GM23338 (cell line): ENCODE measurements at regions not wholly inside any gene's neighbourhood (a gene's known extent, or its start where the extent isn't known, plus 50 kb on each side); places are given as distances from the start of the nearest gene placed in this dataset.

ENCODE experiments used
- ATAC-seq: fragments of 200-7000 bp; cut with Tn5 transposase; 3 replicates; pipeline ENCODE4 v1.9.1; 2020
- DNase-seq: peaks from one replicate; pipeline ENCODE4 v3.0.0-alpha.2; 2015; ENCODE audit warnings: low spot score
- H2AFZ ChIP-seq: fragments of 200-600 bp; sonication (generic); 2 replicates; pipeline ENCODE4 v1.8.0; 2016; ENCODE audit warnings: antibody characterized with exemption, mild to moderate bottlenecking, moderate library complexity
- H3F3A ChIP-seq: fragments of 200-600 bp; sonication (generic); replicated peaks from 2 replicates; pipeline ENCODE4 v1.8.0; 2017; ENCODE audit warnings: antibody characterized with exemption, mixed run types, low read depth
- H3K27ac ChIP-seq: fragments of 200-600 bp; sonication (generic); 2 replicates; pipeline ENCODE4 v1.6.1; 2016; ENCODE audit warnings: low read depth
- H3K27me3 ChIP-seq: fragments of 200-600 bp; sonication (generic); 2 replicates; pipeline ENCODE4 v1.8.0; 2016; ENCODE audit warnings: mild to moderate bottlenecking, mixed run types, moderate library complexity; ENCODE audit not compliant: insufficient read depth
- H3K36me3 ChIP-seq: fragments of 200-600 bp; sonication (generic); 2 replicates; pipeline ENCODE4 v1.8.0; 2016; ENCODE audit warnings: mild to moderate bottlenecking; ENCODE audit not compliant: insufficient read depth
- H3K4me1 ChIP-seq: fragments of 200-600 bp; sonication (generic); 2 replicates; pipeline ENCODE4 v1.8.0; 2016; ENCODE audit warnings: mild to moderate bottlenecking, moderate library complexity; ENCODE audit not compliant: insufficient read depth
- H3K4me2 ChIP-seq: fragments of 200-600 bp; sonication (generic); 2 replicates; pipeline ENCODE4 v1.7.1; 2017; ENCODE audit warnings: mixed run types
- H3K4me3 ChIP-seq: fragments of 200-600 bp; sonication (generic); 2 replicates; pipeline ENCODE4 v1.6.1; 2016; ENCODE audit warnings: mixed run types
- H3K79me2 ChIP-seq: fragments of 200-600 bp; sonication (generic); replicated peaks from 2 replicates; pipeline ENCODE4 v1.8.0; 2017; ENCODE audit warnings: mild to moderate bottlenecking; ENCODE audit not compliant: insufficient read depth
- H3K9me2 ChIP-seq: fragments of 200-600 bp; sonication (generic); 2 replicates; pipeline ENCODE4 v1.8.0; 2017; ENCODE audit not compliant: insufficient read depth
- H4K20me1 ChIP-seq: fragments of 200-600 bp; sonication (generic); replicated peaks from 2 replicates; pipeline ENCODE4 v1.8.0; 2017; ENCODE audit warnings: mild to moderate bottlenecking; ENCODE audit not compliant: insufficient read depth
- H3K27ac Mint-ChIP-seq: 2 replicates; pipeline ENCODE4 v1.8.0; 2020; ENCODE audit warnings: inconsistent platforms, mild to moderate bottlenecking, moderate library complexity, mixed read lengths
- H3K27me3 Mint-ChIP-seq: 3 replicates; pipeline ENCODE4 v1.8.0; 2022; ENCODE audit warnings: low read depth, mild to moderate bottlenecking, moderate library complexity, mixed read lengths, inconsistent platforms; ENCODE audit not compliant: insufficient read depth, poor library complexity
- H3K36me3 Mint-ChIP-seq: 3 replicates; pipeline ENCODE4 v1.8.0; 2021; ENCODE audit warnings: low read depth, mild to moderate bottlenecking, inconsistent platforms, moderate library complexity, mixed read lengths
- H3K4me1 Mint-ChIP-seq: 3 replicates; pipeline ENCODE4 v1.8.0; 2020; ENCODE audit warnings: mild to moderate bottlenecking, inconsistent platforms, mixed read lengths
- H3K4me3 Mint-ChIP-seq: 3 replicates; pipeline ENCODE4 v1.8.0; 2021; ENCODE audit warnings: moderate library complexity, mild to moderate bottlenecking, inconsistent platforms, mixed read lengths
- H3K9me3 Mint-ChIP-seq: 3 replicates; pipeline ENCODE4 v1.8.0; 2020; ENCODE audit warnings: moderate library complexity, mild to moderate bottlenecking, inconsistent platforms, mixed read lengths
- CREB1 ChIP-seq: fragments of 250-450 bp; sonication (Bioruptor Pico); IDR thresholded peaks from 2 replicates; pipeline ENCODE4 v1.5.0; 2020; ENCODE audit warnings: low read depth, mild to moderate bottlenecking, moderate library complexity
- EZH2 ChIP-seq: fragments of 200-600 bp; sonication (generic); IDR thresholded peaks from one replicate; pipeline ENCODE4 v1.8.0; 2017; ENCODE audit warnings: antibody characterized with exemption, mild to moderate bottlenecking, low read depth; ENCODE audit not compliant: unreplicated experiment
- EZH2phosphoT487 ChIP-seq: fragments of 200-600 bp; sonication (generic); IDR thresholded peaks from one replicate; pipeline ENCODE4 v1.8.1; 2018; ENCODE audit warnings: antibody characterized with exemption; ENCODE audit not compliant: unreplicated experiment
- JUNB ChIP-seq: IDR thresholded peaks from one replicate; pipeline ENCODE4 v1.6.1; 2016; ENCODE audit warnings: antibody characterized with exemption; ENCODE audit not compliant: unreplicated experiment
- NANOG ChIP-seq: IDR thresholded peaks from 2 replicates; pipeline ENCODE4 v1.6.1; 2016; ENCODE audit warnings: antibody characterized with exemption, borderline replicate concordance
- POLR2AphosphoS5 ChIP-seq: IDR thresholded peaks from 2 replicates; pipeline ENCODE4 v1.6.1; 2016; ENCODE audit warnings: antibody characterized with exemption, low read depth
- STAT1 ChIP-seq: IDR thresholded peaks from one replicate; pipeline ENCODE4 v1.6.1; 2016; ENCODE audit warnings: antibody characterized with exemption; ENCODE audit not compliant: unreplicated experiment
- ZNF114 ChIP-seq: fragments of 250-450 bp; sonication (Bioruptor Pico); IDR thresholded peaks from 2 replicates; pipeline ENCODE4 v1.5.0; 2020; ENCODE audit warnings: mild to moderate bottlenecking, moderate library complexity
- ZNF331 ChIP-seq: fragments of 250-450 bp; sonication (Bioruptor Pico); IDR thresholded peaks from 2 replicates; pipeline ENCODE4 v1.5.0; 2020; ENCODE audit warnings: low read depth, mild to moderate bottlenecking, moderate library complexity
- TF ChIP-seq, protein P1 (sequence below): IDR thresholded peaks from 2 replicates; pipeline ENCODE4 v1.6.1; 2016; ENCODE audit warnings: antibody characterized with exemption
- TF ChIP-seq, protein P2 (sequence below): fragments of 250-450 bp; sonication (Bioruptor Pico); IDR thresholded peaks from 2 replicates; pipeline ENCODE4 v1.5.0; 2020; ENCODE audit warnings: mild to moderate bottlenecking, moderate library complexity
- TF ChIP-seq, protein P3 (sequence below), 2 experiments: fragments of 200-600 bp in 1 of 2; sonication (generic) in 1 of 2; conservative IDR thresholded peaks; 2 replicates each; pipeline versions ENCODE4 v1.5.1 to v1.6.1; 2016 to 2017; ENCODE audit warnings: antibody characterized with exemption in 2 of 2, low read depth in 2 of 2, mild to moderate bottlenecking in 2 of 2, moderate library complexity in 1 of 2
- TF ChIP-seq, protein P4 (sequence below): IDR thresholded peaks from one replicate; pipeline ENCODE4 v1.6.1; 2018; ENCODE audit warnings: antibody characterized with exemption; ENCODE audit not compliant: unreplicated experiment

DNA sequence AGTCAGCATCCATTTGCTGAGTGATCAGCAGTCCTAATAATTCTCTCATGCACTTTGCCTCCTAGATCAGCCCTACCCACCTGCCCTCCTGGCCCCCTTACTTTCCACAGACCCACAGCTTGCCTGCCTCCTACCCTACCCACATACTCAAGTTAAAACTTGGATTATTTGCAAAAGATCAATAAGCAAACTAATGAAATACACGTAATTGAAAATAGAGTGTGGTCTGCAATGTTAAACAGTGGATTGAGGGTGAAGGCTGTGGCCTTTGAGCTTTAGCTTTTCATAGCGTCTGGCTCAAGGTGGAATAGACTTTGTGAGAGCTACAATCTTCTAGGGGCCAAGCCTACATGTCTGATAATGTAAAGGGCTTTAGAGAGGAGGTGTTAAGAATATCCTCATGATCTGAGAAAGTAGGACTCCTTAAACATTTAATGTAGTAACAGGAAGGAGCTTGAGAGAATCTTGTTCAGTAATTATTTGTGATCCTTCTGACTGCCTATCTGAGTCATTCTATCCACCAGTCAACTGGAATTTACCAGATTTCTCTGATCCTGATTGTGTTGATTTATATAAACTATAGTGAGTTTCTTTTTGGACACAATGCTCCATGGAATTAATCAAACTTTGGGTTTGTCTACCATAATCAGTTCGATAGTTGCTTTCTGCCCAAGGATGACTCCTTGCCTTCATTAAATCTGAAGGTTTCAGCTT lies 310.0 kb downstream of the HRH4 start:
- no peaks in the 10 kb centered on the region for H3K36me3 ChIP-seq
- Mint-ChIP-seq H3K27ac (no peak overlapping the region), H3K36me3 (no peaks in the 10 kb centered on the region), H3K4me3 (no peak overlapping the region), H3K4me1 (peaks cover 6% of the 10 kb centered on the region; the same call in 2 of the 3 replicates), H3K27me3 (peaks cover 2% of the 10 kb centered on the region), H3K9me3 (0 out of 3 replicates have a peak, but pooled peaks cover 4% of the 10 kb centered on the region)
- DNase-seq (no peak), ATAC-seq (no peak)
- no peaks in the 10 kb centered on the region for H3K4me1 ChIP-seq
- no peak for TF ChIP-seq STAT1
- TF ChIP-seq EZH2phosphoT487: no peak
- TF ChIP-seq, protein P1, sequence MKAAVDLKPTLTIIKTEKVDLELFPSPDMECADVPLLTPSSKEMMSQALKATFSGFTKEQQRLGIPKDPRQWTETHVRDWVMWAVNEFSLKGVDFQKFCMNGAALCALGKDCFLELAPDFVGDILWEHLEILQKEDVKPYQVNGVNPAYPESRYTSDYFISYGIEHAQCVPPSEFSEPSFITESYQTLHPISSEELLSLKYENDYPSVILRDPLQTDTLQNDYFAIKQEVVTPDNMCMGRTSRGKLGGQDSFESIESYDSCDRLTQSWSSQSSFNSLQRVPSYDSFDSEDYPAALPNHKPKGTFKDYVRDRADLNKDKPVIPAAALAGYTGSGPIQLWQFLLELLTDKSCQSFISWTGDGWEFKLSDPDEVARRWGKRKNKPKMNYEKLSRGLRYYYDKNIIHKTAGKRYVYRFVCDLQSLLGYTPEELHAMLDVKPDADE: no peak
- TF ChIP-seq, protein P2, sequence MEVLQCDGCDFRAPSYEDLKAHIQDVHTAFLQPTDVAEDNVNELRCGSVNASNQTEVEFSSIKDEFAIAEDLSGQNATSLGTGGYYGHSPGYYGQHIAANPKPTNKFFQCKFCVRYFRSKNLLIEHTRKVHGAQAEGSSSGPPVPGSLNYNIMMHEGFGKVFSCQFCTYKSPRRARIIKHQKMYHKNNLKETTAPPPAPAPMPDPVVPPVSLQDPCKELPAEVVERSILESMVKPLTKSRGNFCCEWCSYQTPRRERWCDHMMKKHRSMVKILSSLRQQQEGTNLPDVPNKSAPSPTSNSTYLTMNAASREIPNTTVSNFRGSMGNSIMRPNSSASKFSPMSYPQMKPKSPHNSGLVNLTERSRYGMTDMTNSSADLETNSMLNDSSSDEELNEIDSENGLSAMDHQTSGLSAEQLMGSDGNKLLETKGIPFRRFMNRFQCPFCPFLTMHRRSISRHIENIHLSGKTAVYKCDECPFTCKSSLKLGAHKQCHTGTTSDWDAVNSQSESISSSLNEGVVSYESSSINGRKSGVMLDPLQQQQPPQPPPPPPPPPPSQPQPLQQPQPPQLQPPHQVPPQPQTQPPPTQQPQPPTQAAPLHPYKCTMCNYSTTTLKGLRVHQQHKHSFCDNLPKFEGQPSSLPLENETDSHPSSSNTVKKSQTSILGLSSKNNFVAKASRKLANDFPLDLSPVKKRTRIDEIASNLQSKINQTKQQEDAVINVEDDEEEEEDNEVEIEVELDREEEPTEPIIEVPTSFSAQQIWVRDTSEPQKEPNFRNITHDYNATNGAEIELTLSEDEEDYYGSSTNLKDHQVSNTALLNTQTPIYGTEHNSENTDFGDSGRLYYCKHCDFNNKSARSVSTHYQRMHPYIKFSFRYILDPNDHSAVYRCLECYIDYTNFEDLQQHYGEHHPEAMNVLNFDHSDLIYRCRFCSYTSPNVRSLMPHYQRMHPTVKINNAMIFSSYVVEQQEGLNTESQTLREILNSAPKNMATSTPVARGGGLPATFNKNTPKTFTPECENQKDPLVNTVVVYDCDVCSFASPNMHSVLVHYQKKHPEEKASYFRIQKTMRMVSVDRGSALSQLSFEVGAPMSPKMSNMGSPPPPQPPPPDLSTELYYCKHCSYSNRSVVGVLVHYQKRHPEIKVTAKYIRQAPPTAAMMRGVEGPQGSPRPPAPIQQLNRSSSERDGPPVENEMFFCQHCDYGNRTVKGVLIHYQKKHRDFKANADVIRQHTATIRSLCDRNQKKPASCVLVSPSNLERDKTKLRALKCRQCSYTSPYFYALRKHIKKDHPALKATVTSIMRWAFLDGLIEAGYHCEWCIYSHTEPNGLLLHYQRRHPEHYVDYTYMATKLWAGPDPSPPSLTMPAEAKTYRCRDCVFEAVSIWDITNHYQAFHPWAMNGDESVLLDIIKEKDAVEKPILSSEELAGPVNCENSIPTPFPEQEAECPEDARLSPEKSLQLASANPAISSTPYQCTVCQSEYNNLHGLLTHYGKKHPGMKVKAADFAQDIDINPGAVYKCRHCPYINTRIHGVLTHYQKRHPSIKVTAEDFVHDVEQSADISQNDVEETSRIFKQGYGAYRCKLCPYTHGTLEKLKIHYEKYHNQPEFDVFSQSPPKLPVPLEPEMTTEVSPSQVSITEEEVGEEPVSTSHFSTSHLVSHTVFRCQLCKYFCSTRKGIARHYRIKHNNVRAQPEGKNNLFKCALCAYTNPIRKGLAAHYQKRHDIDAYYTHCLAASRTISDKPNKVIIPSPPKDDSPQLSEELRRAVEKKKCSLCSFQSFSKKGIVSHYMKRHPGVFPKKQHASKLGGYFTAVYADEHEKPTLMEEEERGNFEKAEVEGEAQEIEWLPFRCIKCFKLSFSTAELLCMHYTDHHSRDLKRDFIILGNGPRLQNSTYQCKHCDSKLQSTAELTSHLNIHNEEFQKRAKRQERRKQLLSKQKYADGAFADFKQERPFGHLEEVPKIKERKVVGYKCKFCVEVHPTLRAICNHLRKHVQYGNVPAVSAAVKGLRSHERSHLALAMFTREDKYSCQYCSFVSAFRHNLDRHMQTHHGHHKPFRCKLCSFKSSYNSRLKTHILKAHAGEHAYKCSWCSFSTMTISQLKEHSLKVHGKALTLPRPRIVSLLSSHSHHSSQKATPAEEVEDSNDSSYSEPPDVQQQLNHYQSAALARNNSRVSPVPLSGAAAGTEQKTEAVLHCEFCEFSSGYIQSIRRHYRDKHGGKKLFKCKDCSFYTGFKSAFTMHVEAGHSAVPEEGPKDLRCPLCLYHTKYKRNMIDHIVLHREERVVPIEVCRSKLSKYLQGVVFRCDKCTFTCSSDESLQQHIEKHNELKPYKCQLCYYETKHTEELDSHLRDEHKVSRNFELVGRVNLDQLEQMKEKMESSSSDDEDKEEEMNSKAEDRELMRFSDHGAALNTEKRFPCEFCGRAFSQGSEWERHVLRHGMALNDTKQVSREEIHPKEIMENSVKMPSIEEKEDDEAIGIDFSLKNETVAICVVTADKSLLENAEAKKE (CRISPR knock-in tag): no peak
- TF ChIP-seq CREB1 (CRISPR knock-in tag): no peak
- TF ChIP-seq, protein P3, sequence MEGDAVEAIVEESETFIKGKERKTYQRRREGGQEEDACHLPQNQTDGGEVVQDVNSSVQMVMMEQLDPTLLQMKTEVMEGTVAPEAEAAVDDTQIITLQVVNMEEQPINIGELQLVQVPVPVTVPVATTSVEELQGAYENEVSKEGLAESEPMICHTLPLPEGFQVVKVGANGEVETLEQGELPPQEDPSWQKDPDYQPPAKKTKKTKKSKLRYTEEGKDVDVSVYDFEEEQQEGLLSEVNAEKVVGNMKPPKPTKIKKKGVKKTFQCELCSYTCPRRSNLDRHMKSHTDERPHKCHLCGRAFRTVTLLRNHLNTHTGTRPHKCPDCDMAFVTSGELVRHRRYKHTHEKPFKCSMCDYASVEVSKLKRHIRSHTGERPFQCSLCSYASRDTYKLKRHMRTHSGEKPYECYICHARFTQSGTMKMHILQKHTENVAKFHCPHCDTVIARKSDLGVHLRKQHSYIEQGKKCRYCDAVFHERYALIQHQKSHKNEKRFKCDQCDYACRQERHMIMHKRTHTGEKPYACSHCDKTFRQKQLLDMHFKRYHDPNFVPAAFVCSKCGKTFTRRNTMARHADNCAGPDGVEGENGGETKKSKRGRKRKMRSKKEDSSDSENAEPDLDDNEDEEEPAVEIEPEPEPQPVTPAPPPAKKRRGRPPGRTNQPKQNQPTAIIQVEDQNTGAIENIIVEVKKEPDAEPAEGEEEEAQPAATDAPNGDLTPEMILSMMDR (conservative IDR thresholded peaks at IDR 0.05; ENCODE audit: low read depth in 2 of 2): no peak
- TF ChIP-seq POLR2AphosphoS5: no peak
- TF ChIP-seq, protein P4, sequence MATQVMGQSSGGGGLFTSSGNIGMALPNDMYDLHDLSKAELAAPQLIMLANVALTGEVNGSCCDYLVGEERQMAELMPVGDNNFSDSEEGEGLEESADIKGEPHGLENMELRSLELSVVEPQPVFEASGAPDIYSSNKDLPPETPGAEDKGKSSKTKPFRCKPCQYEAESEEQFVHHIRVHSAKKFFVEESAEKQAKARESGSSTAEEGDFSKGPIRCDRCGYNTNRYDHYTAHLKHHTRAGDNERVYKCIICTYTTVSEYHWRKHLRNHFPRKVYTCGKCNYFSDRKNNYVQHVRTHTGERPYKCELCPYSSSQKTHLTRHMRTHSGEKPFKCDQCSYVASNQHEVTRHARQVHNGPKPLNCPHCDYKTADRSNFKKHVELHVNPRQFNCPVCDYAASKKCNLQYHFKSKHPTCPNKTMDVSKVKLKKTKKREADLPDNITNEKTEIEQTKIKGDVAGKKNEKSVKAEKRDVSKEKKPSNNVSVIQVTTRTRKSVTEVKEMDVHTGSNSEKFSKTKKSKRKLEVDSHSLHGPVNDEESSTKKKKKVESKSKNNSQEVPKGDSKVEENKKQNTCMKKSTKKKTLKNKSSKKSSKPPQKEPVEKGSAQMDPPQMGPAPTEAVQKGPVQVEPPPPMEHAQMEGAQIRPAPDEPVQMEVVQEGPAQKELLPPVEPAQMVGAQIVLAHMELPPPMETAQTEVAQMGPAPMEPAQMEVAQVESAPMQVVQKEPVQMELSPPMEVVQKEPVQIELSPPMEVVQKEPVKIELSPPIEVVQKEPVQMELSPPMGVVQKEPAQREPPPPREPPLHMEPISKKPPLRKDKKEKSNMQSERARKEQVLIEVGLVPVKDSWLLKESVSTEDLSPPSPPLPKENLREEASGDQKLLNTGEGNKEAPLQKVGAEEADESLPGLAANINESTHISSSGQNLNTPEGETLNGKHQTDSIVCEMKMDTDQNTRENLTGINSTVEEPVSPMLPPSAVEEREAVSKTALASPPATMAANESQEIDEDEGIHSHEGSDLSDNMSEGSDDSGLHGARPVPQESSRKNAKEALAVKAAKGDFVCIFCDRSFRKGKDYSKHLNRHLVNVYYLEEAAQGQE: no peak
- TF ChIP-seq ZNF114 (CRISPR knock-in tag): no peak
- TF ChIP-seq ZNF331 (CRISPR knock-in tag): no peak
- no peak for TF ChIP-seq EZH2
- no peak for TF ChIP-seq JUNB
- no peak for TF ChIP-seq NANOG
- peaks cover 35% of the 10 kb centered on the region for H3K9me2 ChIP-seq
- no peak overlapping the region for H3K27ac ChIP-seq
- no peaks in the 10 kb centered on the region for H3F3A ChIP-seq
- no peak overlapping the region for H3K4me2 ChIP-seq
- H3K27me3 ChIP-seq: no peaks in the 10 kb centered on the region
- no peaks in the 10 kb centered on the region for H3K79me2 ChIP-seq
- no peak overlapping the region for H3K4me3 ChIP-seq
- no peaks in the 10 kb centered on the region for H4K20me1 ChIP-seq
- no peak overlapping the region for H2AFZ ChIP-seq
